ENCODE measurements at regions not wholly inside any gene's neighbourhood (a gene's known extent, or its start where the extent isn't known, plus 50 kb on each side); places are given as distances from the start of the nearest gene placed in this dataset.

DNA sequence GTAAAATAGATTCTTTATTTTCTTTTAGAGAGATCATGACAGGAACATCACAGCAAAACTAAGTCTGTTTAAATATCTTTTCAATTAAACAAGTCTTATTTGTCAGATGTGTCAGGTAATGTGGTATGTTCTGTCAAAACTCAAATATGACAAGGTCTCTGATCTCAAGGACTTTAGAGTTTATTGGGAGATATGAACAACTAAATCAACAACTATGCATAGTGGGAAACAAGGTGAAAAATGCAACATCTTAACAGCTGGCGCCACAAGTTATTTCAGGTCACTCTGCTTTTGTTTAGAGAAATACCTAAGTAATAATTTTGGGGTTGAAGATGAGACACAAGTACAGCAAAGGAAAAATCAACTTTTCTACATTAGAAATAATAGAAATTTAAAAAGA lies 779.4 kb upstream of the ADGRL4 start:
- no peaks in the 10 kb centered on the region for H3K36me3 Mint-ChIP-seq (ENCODE audit: low read depth)
- no peak overlapping the region for H3K4me3 Mint-ChIP-seq
- H3K27me3 Mint-ChIP-seq (ENCODE audit: low read depth) = no peaks in the 10 kb centered on the region
- peaks cover 16% of the 10 kb centered on the region for H3K9me3 Mint-ChIP-seq
- no peak overlapping the region for H3K27ac Mint-ChIP-seq
- H3K4me1 Mint-ChIP-seq (ENCODE audit: low read depth) = no peaks in the 10 kb centered on the region

DNA sequence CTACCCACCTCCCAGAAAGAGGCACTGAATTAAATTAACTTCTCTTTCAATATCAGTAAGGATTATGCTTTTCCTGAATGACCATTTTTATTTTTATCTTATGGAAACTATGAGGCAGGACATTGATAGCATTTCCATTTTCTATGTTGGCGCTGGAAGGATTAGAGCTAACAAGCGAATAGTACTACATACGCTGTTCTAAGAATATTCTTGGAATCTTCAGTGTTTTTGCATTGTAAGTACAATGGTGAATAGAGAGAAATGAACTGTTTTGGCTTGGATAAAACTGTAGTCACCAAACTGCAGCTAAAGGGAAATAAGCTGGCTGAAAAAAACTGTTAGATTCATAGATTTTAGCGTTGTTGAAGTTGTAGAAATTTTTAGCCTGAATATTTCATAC lies 779.0 kb upstream of the ADGRL4 start:
- H3K27me3 Mint-ChIP-seq (ENCODE audit: low read depth) = no peaks in the 10 kb centered on the region
- no peak overlapping the region for H3K27ac Mint-ChIP-seq
- no peak overlapping the region for H3K4me3 Mint-ChIP-seq
- H3K9me3 Mint-ChIP-seq = peaks cover 14% of the 10 kb centered on the region
- H3K36me3 Mint-ChIP-seq (ENCODE audit: low read depth) = no peaks in the 10 kb centered on the region
- H3K4me1 Mint-ChIP-seq (ENCODE audit: low read depth) = no peaks in the 10 kb centered on the region

DNA sequence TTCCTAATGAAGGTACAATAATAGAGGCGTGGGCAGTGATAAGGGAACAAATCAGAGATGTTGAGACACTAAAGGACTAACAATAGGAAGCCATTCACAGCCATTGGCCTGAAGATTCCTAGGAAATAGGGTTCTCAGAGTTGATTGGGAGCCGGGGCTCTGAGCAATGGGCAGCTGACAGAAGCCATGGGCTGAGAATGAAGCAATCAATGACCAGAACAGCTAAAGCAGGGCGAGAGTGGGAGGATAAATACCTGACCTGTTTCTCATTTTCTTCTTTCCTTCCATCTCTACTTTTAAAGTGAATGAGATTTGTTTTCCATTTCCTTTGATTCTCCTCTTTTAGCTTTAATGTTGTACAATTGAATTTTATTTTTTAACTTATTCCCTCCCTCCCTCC lies 774.7 kb upstream of the ADGRL4 start:
- H3K36me3 Mint-ChIP-seq (ENCODE audit: low read depth) = no peaks in the 10 kb centered on the region
- H3K27ac Mint-ChIP-seq = no peak overlapping the region
- H3K4me3 Mint-ChIP-seq = no peak overlapping the region
- H3K9me3 Mint-ChIP-seq = peaks cover 4% of the 10 kb centered on the region
- H3K27me3 Mint-ChIP-seq (ENCODE audit: low read depth) = no peaks in the 10 kb centered on the region
- no peaks in the 10 kb centered on the region for H3K4me1 Mint-ChIP-seq (ENCODE audit: low read depth)

DNA sequence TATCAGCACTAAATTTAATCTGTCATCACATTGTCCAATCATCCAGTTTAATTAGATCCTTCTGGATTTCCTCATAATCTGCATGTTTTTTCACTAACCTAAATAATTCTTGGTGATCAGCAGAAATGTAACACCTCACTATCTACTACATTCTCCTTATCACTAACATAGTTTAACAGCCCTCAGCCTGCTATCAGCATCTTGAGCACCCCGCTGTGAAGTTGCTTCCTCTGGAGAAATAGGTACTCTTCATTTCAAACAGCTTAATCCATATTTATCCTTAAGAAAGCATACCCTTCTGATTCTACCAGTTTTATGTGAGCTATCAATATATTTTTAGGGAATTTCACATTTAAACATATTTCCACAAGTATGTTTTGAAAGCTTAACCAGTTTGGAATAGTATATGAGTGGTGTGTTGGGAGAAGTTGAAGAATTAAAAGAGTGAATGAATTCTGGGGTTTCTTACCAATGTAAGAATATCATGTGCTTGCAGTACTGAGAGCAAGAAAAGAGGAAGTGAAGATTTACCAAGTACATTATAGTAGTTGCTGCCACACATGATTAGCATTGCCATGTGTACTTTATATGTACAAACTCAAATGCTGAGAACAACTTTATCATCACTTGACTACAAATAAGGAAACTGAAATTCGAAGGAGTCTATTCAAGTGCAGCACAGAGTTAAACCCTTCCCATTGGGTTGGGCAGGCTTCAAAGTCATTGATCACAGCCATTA lies 771.1 kb upstream of the ADGRL4 start:
- Mint-ChIP-seq H3K4me1 (ENCODE audit: low read depth) (no peaks in the 10 kb centered on the region), H3K4me3 (no peak overlapping the region)

DNA sequence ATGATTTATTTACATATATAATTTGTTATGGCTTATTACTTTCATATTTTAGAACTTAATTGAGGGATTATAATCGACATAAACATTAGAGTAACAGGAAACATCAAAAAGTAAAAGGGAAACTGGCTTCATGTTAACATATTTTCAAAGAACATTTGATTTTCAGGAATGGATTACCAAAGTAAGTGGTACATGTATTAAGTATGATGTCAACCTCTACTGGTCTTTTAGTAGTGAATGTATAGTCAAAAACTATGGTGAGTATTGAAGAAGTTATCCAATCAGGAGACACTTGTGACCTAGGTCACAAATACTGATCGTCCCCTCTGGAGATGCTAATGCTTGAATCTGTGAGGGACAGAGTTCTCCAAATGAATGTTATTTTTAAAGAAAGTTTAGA lies 768.9 kb upstream of the ADGRL4 start:
- H3K27me3 Mint-ChIP-seq (ENCODE audit: low read depth) = no peaks in the 10 kb centered on the region
- H3K9me3 Mint-ChIP-seq = no peaks in the 10 kb centered on the region
- H3K4me3 Mint-ChIP-seq = no peak overlapping the region
- no peaks in the 10 kb centered on the region for H3K4me1 Mint-ChIP-seq (ENCODE audit: low read depth)
- no peaks in the 10 kb centered on the region for H3K36me3 Mint-ChIP-seq (ENCODE audit: low read depth)
- H3K27ac Mint-ChIP-seq = no peak overlapping the region

More for the DNA sequence above, 771.1 kb upstream of the ADGRL4 start:
- no peaks in the 10 kb centered on the region for H3K36me3 Mint-ChIP-seq (ENCODE audit: low read depth)
- H3K27me3 Mint-ChIP-seq (ENCODE audit: low read depth) = no peaks in the 10 kb centered on the region
- peaks cover 4% of the 10 kb centered on the region for H3K9me3 Mint-ChIP-seq
- H3K27ac Mint-ChIP-seq = no peak overlapping the region

DNA sequence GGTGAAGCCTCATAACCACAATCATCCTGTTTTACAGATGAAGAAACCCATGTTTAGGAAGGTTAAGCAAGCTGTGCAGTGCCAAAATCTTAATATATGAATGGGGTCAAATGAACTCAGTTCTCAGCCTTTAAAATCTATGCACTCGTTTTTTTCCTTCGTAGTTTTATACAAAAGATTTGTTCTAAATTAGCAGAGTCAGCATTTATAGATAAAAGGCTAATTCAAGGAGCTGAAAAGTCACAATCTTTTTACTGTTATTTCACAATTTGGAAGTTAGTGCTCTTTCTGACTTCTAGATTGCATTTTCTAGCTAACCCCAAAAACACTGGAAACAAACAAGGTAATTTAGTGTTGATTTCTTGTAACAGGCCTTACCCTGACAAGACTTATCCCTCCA lies 766.9 kb upstream of the ADGRL4 start:
- H3K36me3 Mint-ChIP-seq (ENCODE audit: low read depth) = no peaks in the 10 kb centered on the region
- no peak overlapping the region for H3K4me3 Mint-ChIP-seq
- no peak overlapping the region for H3K27ac Mint-ChIP-seq
- H3K27me3 Mint-ChIP-seq (ENCODE audit: low read depth) = no peaks in the 10 kb centered on the region
- H3K9me3 Mint-ChIP-seq = peaks cover 3% of the 10 kb centered on the region
- no peaks in the 10 kb centered on the region for H3K4me1 Mint-ChIP-seq (ENCODE audit: low read depth)

DNA sequence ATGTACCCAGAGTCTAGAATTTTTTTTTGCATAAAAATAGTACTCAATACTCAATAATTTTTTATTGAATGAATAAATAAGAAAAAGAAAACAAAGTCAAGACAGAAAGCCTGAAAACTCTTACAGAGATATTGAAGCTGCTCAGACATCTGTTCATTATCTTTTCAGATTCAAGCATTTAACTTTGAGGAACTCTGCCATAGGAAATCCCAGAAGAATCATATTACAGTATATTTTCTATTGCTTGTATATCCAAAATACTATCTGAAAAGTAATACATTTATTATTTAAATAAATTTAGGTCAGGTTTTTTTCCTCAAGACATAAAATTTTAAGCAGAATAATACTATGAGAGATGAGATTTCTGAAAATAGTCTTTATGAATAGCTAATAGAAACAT lies 755.9 kb upstream of the ADGRL4 start:
- Mint-ChIP-seq H3K36me3 (ENCODE audit: low read depth) (no peaks in the 10 kb centered on the region), H3K27me3 (ENCODE audit: low read depth) (no peaks in the 10 kb centered on the region), H3K4me1 (ENCODE audit: low read depth) (no peaks in the 10 kb centered on the region), H3K4me3 (no peak overlapping the region), H3K9me3 (peaks cover 5% of the 10 kb centered on the region), H3K27ac (no peak overlapping the region)

DNA sequence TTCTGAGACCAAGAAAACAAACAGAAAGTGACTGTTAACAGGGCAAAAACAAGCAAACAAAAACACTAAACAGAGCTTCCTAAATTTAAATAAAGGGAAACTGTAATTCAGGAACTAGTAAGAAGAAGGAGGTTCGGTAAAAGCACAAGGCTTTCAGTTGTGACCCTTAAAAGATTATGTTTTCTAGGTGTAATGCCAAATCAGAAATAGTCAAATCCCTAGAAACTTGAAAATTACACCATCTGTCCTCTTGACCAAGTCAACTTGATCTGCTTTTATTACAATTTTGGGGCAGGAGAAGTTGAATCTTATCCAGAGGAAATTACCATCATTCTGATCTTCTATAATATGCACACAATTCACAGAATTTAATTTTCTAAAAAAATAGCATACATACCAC lies 754.0 kb upstream of the ADGRL4 start:
- no peaks in the 10 kb centered on the region for H3K27me3 Mint-ChIP-seq (ENCODE audit: low read depth)
- peaks cover 10% of the 10 kb centered on the region for H3K9me3 Mint-ChIP-seq
- no peaks in the 10 kb centered on the region for H3K36me3 Mint-ChIP-seq (ENCODE audit: low read depth)
- H3K4me3 Mint-ChIP-seq = no peak overlapping the region
- H3K27ac Mint-ChIP-seq = no peak overlapping the region
- no peaks in the 10 kb centered on the region for H3K4me1 Mint-ChIP-seq (ENCODE audit: low read depth)

DNA sequence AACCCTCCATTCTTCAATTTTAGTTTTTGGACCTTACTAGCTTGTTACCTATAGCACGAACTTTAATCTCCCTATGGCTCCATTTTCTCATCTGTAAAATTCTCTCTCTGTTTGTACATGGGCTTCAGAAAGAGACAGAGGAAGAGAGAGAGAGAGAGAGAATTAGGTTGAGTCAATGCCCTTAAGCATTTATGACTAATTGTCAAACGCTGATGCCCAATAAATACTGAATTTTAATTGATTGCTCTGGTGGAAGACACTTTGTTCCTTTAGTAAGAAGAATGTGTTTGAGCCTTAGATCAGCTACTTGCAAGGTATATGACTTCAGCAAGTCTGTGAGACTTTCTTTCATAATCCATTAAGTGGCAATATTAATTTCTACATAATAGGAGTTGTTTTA lies 743.1 kb upstream of the ADGRL4 start:
- Mint-ChIP-seq H3K27me3 (ENCODE audit: low read depth) (no peaks in the 10 kb centered on the region), H3K4me3 (no peak overlapping the region), H3K27ac (no peak overlapping the region), H3K36me3 (ENCODE audit: low read depth) (no peaks in the 10 kb centered on the region), H3K9me3 (peaks cover 17% of the 10 kb centered on the region), H3K4me1 (ENCODE audit: low read depth) (no peaks in the 10 kb centered on the region)

DNA sequence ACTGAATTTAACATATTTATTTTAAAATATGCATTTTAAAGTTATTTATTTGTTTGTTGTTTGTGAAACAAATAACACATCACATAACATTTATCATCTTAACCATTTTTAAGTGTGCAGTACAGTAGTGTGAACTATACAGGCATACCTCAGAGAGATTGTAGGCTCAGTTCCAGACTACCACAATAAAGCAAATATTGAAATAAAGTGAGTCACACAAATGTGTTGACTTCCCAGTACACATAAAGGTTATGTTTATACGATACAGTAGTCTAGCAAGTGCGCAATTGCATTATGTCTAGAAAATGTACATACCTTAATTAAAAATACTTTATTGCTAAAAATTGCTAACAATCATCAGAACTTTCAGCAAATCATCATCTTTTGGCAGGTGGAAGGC lies 739.4 kb upstream of the ADGRL4 start:
- no peaks in the 10 kb centered on the region for H3K36me3 Mint-ChIP-seq (ENCODE audit: low read depth)
- H3K4me3 Mint-ChIP-seq = no peak overlapping the region
- H3K27ac Mint-ChIP-seq = no peak overlapping the region
- no peaks in the 10 kb centered on the region for H3K4me1 Mint-ChIP-seq (ENCODE audit: low read depth)
- H3K9me3 Mint-ChIP-seq = peaks cover 12% of the 10 kb centered on the region
- no peaks in the 10 kb centered on the region for H3K27me3 Mint-ChIP-seq (ENCODE audit: low read depth)

DNA sequence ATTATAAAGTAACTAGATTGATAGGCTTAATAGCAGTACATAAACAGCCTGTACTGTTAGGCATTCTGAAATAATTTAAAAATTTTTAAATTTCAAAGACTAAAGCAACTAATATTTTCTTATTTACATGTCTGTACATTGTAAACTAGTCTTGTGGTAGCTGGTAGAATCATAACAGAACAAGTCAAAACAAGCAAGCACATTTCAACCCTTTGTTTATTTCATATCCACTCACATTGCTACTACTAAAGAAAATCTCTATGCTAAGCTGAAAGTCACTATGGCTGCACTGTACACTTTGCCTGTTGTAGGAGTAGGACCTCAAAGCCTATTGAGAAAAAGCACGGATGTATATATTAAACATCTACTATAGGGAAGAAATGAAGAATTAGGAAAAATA lies 738.2 kb upstream of the ADGRL4 start:
- Mint-ChIP-seq H3K4me1 (ENCODE audit: low read depth) (no peaks in the 10 kb centered on the region), H3K36me3 (ENCODE audit: low read depth) (no peaks in the 10 kb centered on the region), H3K9me3 (peaks cover 9% of the 10 kb centered on the region), H3K27ac (no peak overlapping the region), H3K27me3 (ENCODE audit: low read depth) (no peaks in the 10 kb centered on the region), H3K4me3 (no peak overlapping the region)

DNA sequence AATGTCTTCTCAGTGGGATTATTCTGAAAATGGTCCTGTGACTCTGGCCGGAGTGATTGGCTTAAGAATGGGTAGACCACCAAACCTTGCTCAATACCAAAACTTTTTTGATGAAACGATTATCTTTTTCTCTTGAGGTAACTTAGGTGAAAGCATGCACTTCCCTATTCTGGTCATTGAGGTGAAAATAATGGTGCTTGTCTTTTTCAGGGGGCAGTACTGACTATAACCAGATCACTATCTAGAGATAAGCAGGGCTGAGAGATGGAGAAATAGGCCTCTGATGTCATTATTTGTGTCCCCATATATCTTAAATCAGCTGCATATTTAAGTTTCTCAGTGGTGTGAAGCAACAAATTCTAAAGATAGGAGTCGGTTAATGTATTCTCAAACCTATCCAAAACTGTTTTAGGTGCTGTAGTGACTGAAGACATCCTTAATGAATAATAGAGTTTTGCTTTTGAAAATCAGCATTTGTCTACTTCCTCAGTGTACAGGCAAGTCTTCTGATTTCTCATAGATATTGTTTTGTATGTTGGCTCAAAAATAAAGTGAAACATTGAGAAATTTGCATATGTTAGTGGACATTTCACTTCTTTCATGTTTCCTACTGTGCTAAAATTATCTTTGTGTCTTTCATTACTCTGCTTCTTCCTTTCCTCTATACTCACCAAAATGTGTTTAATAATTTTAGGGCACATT lies 735.3 kb upstream of the ADGRL4 start:
- no peaks in the 10 kb centered on the region for H3K36me3 Mint-ChIP-seq (ENCODE audit: low read depth)
- peaks cover 2% of the 10 kb centered on the region for H3K9me3 Mint-ChIP-seq
- no peak overlapping the region for H3K27ac Mint-ChIP-seq
- H3K27me3 Mint-ChIP-seq (ENCODE audit: low read depth) = no peaks in the 10 kb centered on the region
- H3K4me3 Mint-ChIP-seq = no peak overlapping the region
- no peaks in the 10 kb centered on the region for H3K4me1 Mint-ChIP-seq (ENCODE audit: low read depth)

DNA sequence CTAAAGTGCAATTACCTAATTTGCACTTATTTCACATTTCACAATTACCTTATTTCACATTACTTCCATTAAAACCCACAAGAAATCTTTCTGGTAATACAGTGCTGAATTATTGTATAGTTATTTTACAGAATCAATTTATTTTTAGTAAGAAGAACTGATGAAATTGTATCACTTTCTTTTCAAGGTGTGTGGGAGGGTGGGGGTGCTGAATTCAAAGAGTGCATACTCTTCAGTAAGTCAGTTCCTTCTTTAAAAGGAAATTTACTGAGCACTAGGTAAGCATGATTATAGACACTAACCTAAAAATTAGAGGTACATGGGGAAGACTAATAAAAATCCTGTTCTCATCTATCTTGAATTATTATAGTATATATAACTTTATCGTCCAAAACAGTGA lies 731.6 kb upstream of the ADGRL4 start:
- Mint-ChIP-seq H3K27ac (no peak overlapping the region), H3K4me3 (no peak overlapping the region), H3K27me3 (ENCODE audit: low read depth) (no peaks in the 10 kb centered on the region), H3K36me3 (ENCODE audit: low read depth) (no peaks in the 10 kb centered on the region), H3K4me1 (ENCODE audit: low read depth) (no peaks in the 10 kb centered on the region), H3K9me3 (no peaks in the 10 kb centered on the region)

DNA sequence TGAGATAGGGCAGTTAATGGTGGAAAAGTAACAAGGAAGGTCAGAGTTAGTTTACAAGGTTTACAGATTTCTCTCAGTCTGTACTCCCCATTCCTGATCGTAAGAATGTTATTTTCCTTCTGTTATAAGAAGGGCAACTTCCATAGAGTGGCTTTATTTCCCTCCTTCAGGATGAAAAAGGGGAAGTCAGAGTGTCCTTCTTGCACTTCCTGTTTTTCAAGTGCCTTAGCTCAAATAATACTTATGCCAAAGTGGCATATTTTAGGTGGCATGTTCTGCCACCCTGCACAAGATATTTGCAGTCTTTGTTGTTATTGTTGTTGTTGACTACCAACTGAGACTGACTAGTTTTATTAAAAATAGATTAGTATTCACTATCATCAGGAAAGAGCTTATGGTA lies 730.7 kb upstream of the ADGRL4 start:
- Mint-ChIP-seq H3K4me1 (ENCODE audit: low read depth) (no peaks in the 10 kb centered on the region), H3K36me3 (ENCODE audit: low read depth) (no peaks in the 10 kb centered on the region), H3K27me3 (ENCODE audit: low read depth) (no peaks in the 10 kb centered on the region), H3K4me3 (no peak overlapping the region), H3K27ac (no peak overlapping the region), H3K9me3 (no peaks in the 10 kb centered on the region)

DNA sequence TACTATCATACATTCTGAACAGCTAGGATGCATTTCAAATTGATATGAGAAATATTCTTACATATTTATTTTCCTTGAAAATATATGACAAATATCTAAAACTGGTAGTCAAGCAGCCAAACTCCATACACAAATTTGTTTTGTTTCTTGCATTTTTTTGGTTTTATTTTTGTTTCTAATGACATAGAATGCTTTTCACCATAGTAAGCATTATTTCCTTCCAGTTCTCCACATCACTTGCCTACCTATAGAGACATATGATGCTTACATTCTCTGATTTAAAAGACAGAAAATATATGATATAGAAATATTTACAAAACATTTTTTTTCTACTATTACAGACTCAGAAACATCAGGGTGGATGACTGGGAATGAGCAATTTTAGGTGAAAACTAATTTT lies 726.4 kb upstream of the ADGRL4 start:
- H3K9me3 Mint-ChIP-seq = no peaks in the 10 kb centered on the region
- H3K36me3 Mint-ChIP-seq (ENCODE audit: low read depth) = no peaks in the 10 kb centered on the region
- H3K4me3 Mint-ChIP-seq = no peak overlapping the region
- H3K27ac Mint-ChIP-seq = no peak overlapping the region
- no peaks in the 10 kb centered on the region for H3K27me3 Mint-ChIP-seq (ENCODE audit: low read depth)
- H3K4me1 Mint-ChIP-seq (ENCODE audit: low read depth) = no peaks in the 10 kb centered on the region

All from T-helper 1 cell treated with Interleukin-12 subunit alpha and Interleukin-12 subunit beta and Interleukin-4 antibody, amounts not matched to agents 30 μg/mL and 1 μg/mL, for 36 hours (primary cell).